DMS53 treated with DMSO at 0.1 percent for 48 hours (cell line): ENCODE measurements at regions not wholly inside any gene's neighbourhood (a gene's known extent, or its start where the extent isn't known, plus 50 kb on each side); places are given as distances from the start of the nearest gene placed in this dataset.
"Not testable (repeated sequence)": the region's sequence is repeated elsewhere in the genome, so short reads cannot be mapped to it uniquely, and the experiment has no call there.

Experiments
- DNase-seq: peaks from one replicate; lab custom pipeline; 2025; ENCODE audit not compliant: unreplicated experiment; lab: John Stamatoyannopoulos, UW

DNA sequence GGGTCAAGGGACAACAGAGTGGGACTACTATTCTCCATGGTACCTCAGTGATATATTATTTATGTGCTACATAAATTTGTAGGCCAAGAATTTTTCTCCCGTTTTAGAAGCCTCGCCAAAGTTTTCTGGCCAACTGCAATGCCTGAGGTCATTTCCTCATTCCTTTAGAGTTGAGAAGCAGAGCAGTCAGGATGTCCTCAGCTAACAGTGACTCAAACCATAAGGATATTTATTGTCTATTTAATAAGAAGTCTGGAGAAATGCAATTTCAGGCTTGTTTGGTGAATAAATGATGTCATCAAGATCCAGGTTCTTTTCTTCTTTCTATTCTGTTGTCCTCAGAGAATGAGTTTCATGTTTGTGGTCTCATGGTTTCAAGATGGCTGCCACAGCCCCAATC lies 91.0 kb downstream of the ADCYAP1 start:
- DNase-seq = no peak

DNA sequence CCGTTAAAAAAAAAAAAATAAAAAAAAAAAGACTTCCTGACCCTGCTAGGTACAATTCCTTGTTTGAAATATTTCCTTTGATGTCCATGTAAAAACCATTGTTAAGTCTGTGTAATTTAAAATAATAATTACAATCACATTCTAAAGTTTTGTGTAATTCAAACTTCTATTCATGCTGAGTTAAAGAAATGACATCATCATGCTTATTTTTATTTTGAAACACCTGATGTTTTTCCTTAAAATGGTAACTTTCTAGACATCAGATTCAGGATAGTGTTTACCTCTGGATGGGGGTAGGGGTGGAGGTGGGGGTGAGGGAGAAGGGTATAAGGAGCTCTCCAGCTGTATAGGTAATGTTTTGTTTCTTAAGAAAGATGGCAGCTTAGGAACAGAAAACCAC lies 92.8 kb downstream of the ADCYAP1 start:
- DNase-seq = no peak

DNA sequence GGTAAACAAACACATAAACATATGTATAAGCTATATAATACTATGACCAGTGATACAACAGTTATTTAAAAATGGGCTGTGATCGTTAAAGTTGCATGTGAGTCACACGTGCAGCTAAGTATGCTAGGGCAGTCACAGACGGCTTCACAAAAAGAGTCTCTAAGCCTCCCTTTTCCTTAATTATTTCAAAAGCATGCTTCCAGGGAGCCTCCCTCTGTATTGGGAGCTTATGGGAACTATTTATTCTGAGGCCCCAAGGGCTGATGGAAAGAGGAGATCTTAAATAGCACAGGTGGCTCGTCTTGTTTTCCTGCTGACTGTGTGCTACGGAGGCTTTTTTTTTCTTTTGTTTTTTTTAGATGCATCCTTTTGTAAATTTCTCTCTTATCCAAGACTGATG lies 94.3 kb downstream of the ADCYAP1 start:
- DNase-seq = no peak

DNA sequence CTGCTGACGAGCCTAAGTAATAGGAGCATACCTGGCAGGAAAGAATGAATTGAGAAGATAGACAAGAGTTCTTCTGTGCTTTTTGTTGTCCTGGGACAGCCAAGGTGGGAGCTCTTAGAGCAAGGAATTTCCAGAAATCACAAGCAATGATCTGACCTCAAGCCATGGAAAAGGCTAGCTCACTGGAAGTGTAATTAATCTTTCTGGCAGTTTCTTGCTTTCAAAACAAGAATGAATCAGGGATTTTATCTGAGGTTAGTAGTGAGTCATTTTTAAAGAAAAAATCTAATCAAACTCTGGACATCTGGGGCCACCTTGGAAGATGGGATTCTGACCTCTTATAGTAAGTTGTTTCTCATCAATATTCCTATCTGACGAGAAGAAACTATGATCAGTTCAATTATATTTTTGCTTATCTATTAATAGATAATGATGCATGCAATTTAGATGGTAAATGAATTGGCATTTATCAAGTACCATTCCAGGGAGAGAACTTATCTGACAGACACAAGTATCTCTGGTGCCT lies 98.0 kb downstream of the ADCYAP1 start:
- no peak for DNase-seq

DNA sequence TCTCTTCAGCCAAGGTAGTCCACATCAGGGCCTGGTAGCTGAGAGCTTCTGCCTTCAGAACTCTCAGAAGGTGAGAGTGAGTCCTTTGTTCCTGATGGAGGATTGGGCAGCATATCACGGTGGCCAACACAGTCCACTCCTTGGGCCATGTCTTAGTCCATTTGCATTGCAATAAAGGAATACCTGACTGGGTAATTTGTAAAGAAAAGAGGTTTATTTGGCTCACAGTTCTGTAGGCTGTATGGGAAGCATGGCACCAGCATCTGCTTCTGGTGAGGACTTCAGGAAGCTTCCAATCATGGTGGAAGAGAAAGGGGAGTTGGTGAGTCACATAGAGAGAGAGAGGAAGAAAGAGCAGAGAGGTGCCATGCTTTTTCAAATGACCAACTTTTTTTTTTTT lies 98.8 kb downstream of the ADCYAP1 start:
- DNase-seq = no peak

DNA sequence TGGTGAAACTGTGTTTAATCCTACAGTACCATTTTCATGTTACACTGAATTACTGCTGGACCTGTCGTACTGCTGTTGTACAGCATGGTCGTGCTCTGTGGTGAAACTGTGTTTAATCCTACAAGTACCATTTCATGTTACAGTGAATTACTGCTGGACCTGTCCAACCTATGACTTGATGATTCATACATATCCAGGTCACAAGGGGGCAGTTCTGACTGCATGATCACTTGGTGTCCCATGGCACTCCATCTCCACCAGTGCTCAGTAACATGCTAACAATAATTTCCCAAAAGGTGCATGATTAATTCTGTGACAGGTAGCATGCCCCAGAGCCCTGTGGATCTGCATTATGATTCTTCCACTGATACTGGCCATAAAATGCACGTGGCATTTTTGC lies 101.6 kb downstream of the ADCYAP1 start:
- DNase-seq = no peak

DNA sequence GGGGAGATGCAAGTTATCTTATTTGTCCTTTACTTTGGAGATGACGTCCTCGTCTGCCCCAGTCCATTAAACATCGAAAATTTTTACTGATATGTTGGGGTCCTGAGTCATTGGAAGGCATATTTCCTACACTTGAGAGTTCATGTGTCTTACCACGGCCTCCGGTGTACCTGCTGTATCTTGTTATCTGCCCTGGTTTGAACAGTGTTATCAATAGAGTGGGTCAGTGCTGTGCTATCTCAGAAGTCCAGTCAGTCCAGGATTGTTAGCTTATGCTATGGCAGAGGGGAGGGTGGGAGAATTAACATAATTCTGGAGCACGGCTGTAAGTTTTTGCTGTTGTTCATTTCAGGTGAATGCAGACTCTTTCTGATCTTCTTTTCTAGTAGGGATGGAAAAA lies 102.3 kb downstream of the ADCYAP1 start:
- DNase-seq = no peak

DNA sequence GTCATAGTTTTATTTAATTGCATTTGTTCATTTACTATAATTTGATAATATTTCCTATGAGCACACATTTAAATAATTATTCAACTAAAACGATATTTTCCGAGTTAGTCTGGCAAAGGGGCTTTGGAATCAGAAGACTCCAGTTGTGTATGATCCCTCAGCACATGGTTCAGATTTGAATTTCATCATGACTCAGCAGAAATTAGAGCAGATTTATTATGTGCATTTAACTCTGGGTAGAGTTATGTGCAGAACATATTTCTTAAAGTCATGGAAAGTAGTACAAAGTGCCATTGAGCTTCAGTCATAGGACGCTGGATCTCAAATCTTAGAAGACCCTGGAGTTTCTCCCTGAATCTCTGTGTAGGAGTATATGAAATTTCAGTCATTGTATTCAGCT lies 106.7 kb downstream of the ADCYAP1 start:
- no peak for DNase-seq

DNA sequence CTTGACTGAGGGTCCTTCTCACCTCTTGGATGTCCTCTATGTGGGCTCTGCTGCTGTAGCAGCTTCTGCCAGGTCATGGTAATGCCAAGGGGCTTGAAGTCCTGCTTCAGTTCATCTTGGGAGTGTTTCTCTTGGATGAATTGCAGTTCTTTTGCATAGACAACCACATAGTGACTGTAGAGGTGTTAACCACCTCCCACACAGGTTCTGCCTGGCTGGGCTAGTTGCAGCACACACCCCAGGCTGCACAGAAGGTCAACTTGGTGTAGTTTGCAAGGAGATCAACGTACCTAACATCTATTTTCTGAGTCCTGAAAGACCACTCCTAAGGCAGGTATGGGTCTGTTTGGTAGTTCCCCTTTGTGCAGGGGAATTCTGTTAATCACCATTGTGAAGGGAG lies 108.1 kb downstream of the ADCYAP1 start:
- no peak for DNase-seq

DNA sequence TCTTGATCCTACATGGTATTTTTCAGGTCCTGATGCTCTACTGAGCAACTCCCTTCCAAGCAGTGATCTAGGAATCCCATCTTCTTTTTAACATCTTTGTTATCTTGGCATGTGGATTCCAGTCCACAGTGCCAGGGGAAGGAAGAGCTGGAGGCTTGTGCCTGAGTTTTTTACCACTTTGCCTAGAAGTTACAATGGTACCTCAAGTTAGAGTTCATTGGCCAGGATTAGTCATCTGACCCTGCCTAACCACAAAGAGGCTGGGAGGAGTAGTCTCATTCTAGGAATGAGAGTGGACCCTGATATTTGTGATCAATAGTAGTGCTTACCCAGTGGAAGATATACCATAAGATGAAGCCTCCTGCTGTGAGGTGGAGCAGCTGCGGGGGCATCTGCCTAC lies 109.3 kb downstream of the ADCYAP1 start:
- no peak for DNase-seq

DNA sequence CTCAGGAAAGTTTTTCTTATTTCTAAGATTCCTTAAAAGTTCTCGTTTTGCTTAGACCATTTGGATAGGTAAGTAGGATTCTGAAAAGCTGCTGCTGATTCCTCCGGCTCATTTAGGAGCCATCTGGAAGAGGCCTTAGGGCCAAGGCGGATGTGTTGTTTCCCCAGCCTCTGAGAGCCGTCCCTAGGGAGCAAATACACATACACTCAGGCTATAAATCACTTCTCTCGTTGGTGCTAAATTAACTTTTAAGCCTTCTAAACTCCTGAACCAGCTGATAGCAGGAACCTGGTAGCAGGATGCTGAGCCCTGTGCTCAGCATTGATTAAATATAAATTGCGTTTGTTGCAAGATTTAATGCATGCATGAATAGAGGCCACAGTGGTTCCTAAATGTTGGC lies 109.8 kb downstream of the ADCYAP1 start:
- DNase-seq = no peak

DNA sequence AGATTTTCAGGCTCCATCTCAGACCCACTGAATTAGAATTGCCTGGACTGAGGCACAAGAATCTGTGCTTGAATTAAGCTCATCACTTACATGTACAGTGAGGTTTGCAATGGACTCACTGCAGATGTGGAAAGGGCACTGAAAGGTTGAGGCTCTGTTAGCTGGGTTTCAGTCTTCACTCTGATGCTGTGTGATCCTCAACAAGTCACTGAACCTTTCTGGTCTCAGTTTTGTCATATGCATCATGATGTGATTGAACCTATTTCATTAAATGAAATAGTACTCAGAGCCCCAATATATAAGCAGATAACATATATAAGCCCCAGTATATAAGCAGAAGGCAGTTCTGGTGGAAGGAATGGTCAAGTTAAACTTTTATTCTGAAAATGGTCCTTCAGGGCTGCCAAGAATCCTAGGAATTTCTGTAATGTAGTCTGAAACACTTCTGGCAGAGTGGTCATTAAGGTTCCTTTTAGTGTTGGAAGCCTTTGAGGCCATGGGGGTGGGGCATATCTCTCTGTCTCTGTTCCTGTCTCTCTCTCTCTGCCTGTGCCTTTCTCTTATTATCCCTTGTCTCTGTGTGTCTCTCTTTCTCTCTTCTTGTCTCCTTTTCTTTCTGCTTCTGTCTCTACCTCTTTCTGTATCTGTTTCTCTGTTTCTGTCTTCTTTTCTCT lies 110.4 kb downstream of the ADCYAP1 start:
- no peak for DNase-seq

DNA sequence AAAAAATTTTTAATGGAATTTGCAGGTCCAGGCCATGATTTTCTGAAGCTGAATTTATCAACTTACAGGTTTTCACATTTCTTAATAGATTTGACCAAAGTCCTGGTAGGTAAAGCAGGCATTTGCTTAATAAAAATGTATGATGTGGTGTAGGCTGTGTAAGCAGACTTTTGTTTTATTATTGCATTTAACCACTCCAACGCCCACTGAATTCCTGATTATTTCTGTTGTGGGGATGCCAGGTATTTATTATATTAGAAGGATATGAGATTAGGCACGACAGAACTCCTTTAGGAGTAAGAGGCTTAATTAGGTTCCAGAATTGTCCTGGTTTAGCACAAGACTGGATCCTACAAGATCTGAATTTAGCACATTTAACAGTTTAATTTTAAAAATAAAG lies 111.1 kb downstream of the ADCYAP1 start:
- DNase-seq = no peak

DNA sequence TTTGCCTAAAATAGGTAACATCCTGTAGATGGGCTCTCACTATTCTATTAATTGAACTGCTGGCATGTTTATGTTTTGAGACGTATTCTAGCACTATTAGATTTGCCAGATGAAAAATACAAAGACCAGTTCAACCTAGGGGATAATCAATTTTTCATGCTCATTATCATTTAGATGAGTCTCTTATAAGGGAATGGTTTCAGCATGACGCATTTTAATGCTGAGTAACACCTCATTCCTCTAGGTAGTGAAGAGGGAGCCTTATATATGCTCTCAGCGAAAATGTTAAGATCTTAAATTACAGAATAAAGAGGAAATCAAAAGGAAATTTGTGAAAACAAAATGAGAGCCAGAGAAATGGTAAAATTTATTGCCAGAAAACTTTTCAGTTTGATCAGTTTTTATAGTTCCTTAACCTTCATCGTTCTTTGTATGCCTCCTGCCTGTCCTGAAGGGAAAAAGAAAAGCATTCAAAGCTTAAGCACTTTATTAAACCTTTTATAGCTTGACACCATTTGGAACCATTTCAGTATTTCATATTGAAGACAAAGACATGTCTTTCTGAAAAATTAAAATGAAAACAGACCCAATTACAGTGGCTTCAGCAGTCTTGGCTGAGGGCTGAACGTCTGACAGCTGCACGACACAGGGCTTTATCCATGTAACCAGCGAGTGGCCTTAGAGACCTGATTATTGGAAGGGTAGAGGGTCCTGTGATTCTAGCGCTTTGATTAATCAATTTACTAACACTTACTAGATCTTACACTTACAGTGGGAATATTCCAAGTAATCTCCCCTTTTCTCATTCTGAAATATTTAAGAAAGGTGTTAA lies 112.8 kb downstream of the ADCYAP1 start:
- DNase-seq = no peak

DNA sequence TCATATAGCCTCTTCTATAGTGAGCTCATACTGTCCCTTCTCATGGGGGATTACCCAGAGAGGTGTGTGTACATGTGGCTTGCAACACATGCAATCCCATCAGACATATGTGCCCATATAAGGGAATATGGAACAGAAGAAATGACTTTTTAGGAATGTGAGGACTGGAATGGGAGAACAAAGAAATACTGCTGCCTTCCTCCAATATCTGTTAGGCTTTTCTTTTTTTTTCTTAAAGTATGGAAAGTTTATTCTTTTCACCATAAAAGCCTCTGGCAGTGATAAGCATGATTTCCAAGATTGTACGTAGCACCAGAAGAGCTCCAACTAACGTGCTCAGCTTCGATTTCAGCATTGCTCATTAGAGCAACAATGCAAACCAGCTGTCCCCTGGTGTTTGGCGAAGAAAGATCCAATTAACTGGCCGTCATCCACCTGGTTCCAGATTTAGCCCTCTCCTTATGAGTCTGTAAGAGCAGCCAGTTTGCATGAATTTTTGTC lies 113.6 kb downstream of the ADCYAP1 start:
- DNase-seq = no peak

DNA sequence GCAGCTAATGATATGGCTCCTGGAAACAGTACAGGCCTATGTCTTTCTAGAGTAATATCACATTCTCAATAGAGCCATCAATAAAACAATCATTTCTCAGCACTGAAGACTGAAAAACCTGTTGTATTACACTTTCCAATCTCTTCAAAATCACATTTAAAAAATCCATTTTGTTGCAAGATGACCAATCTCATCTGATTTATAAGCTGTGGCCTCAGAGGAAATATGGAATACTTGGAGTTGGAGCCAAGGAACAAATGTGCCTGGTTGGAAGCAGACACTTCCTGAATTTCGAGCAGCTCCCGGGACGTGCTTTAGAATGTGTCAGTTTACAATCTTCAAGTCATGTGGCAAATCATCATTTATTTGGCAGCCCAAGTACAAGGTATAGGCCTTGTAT lies 114.5 kb downstream of the ADCYAP1 start:
- no peak for DNase-seq

DNA sequence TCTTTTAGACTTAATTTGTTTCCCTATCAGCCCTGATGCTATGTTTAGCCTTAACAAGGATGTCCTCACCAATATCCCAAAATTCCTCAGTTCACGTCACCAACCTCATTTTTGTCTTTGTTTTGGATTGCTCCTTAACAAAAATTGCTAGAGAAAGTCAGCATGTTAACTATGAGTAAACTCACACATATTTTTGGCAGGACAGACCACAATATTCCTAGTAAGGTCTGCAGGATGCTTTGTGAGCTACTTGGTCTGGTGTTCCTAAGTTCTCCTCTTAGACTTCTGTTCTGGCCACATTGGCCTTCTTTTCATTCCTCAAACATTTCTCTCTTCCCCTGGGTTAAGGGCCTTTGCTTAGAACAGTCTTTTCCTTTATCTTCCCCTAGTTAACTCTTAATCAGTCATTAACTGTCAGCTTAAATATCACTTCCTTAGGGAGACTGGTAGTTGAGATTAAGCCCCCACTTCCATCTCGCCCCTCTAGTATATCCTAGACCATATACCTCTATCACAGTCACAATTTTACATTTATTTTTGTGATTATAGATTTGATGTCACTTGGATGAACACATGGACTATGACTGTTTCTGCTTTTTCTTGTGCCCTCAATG lies 116.2 kb downstream of the ADCYAP1 start:
- no peak for DNase-seq

DNA sequence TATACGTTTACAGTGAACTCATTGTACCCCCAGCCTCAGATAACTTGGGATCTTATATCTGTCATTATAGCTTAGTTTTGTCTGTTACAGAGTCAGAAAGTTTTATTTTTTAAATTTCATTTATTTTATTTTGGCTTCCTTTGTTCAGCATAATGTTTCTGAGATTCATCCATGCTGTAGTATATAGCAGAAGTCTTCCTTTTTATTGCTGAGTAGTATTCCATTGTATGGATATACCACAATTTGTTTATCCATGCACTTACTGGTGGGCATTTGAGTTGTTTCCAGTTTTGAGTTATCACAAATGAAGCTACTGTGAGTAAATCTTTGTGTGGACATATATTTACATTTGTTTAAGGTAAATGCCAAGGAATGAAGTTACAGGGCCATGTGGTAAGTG lies 122.3 kb downstream of the ADCYAP1 start:
- no peak for DNase-seq

DNA sequence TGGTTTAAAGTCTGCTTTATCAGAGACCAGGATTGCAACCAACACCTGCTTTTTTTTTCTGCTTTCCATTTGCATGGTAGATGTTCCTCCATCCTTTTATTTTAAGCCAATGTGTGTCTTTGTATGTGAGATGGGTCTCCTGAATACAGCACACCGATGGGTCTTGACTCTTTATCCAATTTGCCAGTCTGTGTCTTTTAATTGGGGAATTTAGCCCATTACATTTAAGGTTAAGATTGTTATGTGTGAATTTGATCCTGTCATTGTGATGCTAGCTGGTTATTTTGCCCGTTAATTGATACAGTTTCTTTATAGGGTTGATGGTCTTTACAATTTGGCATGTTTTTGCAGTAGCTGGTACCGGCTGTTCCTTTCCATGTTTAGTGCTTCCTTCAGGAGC lies 128.4 kb downstream of the ADCYAP1 start:
- DNase-seq = not testable (repeated sequence)

DNA sequence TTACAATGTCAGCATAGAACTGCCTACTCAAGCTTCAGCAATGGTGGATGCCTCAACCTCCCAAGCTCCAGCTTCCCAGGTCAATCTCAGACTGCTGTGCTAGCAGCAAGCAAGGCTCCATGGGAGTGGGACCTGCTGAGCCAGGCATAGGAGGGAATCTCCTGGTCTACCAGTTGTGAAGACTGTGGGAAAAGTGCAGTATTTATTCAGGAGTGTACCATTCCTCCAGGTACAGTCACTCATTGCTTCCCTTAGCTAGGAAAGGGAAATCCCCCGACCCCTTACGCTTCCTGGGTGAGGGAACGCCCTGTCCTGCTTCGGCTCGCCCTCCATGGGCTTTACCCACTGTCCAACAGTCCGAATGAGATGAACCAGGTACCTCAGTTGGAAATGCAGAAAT lies 130.3 kb downstream of the ADCYAP1 start:
- no peak for DNase-seq

DNA sequence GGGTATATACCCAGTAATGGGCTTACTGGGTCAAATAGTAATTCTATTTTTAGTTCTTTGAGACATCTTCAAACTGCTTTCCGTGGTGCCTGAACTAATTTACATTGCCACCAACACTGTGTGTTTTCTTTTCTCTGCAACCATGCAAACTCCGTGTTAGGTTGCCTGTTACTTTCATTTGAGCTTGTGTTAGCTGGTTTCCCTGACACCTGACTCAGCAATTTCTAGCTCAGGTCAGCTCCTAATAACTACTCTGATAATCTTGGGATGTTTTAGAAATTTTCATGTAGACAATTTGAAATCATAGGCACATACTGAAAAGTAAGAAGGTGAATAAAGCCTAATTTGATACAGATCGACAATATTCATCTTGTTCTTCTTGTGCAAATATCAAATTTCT lies 132.3 kb downstream of the ADCYAP1 start:
- DNase-seq = no peak

DNA sequence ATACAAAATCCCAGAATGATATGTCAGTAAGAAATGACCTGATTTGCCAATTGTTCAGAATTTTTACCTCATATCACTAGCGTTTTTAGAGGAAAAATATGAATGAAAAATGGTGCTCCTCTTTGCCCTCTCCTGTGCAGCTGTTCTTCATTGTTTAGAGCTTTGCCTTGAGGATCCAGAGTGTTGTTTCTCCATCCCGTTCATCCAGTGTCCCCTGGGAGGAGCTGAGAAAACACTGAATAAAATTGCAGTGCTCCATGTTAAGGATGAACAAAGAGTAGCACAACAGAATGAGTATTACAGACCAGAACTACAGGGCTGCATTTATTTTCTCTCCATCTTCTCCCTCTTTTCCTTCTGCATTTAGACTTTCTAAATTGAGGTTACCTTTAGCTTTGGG lies 133.1 kb downstream of the ADCYAP1 start:
- DNase-seq = no peak
